Testis (tissue), 2 donors: ENCODE measurements at regions not wholly inside any gene's neighbourhood (a gene's known extent, or its start where the extent isn't known, plus 50 kb on each side); places are given as distances from the start of the nearest gene placed in this dataset.

ENCODE experiments used
- DNase-seq: peaks from one replicate; pipeline ENCODE4 v3.0.0-alpha.2; 2019
- H3K27ac ChIP-seq, 2 donors: fragments of 200-600 bp; sonication (generic); one replicate each; pipeline ENCODE4 v1.5.1; 2019
- H3K27me3 ChIP-seq: fragments of 200-600 bp; sonication (generic); one replicate; pipeline ENCODE4 v1.5.1; 2019
- H3K36me3 ChIP-seq: fragments of 200-600 bp; sonication (generic); one replicate; pipeline ENCODE4 v1.5.1; 2017; ENCODE audit warnings: low read depth; ENCODE audit errors: missing control alignments
- H3K4me1 ChIP-seq: fragments of 200-600 bp; sonication (generic); one replicate; pipeline ENCODE4 v1.5.1; 2019
- H3K4me3 ChIP-seq, 2 donors: fragments of 200-600 bp; sonication (generic); one replicate each; pipeline ENCODE4 v1.5.1; 2017 to 2019
- H3K9me3 ChIP-seq: fragments of 200-600 bp; sonication (generic); one replicate; pipeline ENCODE4 v1.5.1; 2017
- POLR2A ChIP-seq: fragments of 450-650 bp; IDR thresholded peaks from one replicate; pipeline ENCODE4 v1.6.1; 2017; ENCODE audit warnings: antibody characterized with exemption, mild to moderate bottlenecking, moderate library complexity
- WGBS, 2 donors: methylation state at CpG; one replicate each; pipeline ENCODE4 v1.1.5; 2018; 5-methylcytosine and 5-hydroxymethylcytosine counted together
- intact Hi-C: fragments of 100-400 bp; cut with DNase I; formaldehyde crosslinking; loops from one replicate; pipeline ENCODE4 v1.15.1; 2023; ENCODE audit warnings: low total_unique reads
- TF ChIP-seq, protein P1 (sequence below), 3 experiments: fragments of 450-650 bp in 2 of 3; fragments of 200-600 bp in 1 of 3; sonication (generic) in 1 of 3; IDR thresholded peaks; one replicate each; pipeline ENCODE4 v1.5.1; 2016 to 2019; ENCODE audit warnings: antibody characterized with exemption in 3 of 3, mild to moderate bottlenecking in 2 of 3, moderate library complexity in 1 of 3

DNA sequence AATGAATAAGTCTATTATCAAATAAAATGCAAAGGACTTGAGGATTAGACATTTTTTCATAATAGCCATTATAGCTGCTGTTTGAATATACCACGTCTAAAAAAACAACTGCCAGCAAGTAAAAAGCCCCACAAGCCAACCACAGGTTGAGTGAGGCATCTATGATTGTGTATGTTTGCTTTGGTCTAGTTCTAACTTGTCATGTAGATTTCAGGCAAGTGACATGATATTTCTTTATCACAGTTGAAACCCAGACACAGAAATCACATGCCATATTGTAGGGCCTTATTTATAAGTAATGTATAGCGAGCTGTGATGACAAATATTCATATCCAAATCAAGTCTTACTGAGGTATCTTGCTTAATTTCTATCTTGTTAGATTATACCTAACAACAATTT is 225.8 kb downstream of the EMP1 start:
- intact Hi-C loops, result no loop called here
- no peak for TF ChIP-seq POLR2A
- TF ChIP-seq, protein P1, sequence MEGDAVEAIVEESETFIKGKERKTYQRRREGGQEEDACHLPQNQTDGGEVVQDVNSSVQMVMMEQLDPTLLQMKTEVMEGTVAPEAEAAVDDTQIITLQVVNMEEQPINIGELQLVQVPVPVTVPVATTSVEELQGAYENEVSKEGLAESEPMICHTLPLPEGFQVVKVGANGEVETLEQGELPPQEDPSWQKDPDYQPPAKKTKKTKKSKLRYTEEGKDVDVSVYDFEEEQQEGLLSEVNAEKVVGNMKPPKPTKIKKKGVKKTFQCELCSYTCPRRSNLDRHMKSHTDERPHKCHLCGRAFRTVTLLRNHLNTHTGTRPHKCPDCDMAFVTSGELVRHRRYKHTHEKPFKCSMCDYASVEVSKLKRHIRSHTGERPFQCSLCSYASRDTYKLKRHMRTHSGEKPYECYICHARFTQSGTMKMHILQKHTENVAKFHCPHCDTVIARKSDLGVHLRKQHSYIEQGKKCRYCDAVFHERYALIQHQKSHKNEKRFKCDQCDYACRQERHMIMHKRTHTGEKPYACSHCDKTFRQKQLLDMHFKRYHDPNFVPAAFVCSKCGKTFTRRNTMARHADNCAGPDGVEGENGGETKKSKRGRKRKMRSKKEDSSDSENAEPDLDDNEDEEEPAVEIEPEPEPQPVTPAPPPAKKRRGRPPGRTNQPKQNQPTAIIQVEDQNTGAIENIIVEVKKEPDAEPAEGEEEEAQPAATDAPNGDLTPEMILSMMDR (IDR thresholded peaks at IDR 0.05), result no peak
- Histone ChIP-seq H3K27ac (no peak overlapping the region), H3K9me3 (no peaks in the 10 kb centered on the region), H3K27me3 (no peaks in the 10 kb centered on the region), H3K4me3 (no peak overlapping the region), H3K4me1 (no peaks in the 10 kb centered on the region), H3K36me3 (no peaks in the 10 kb centered on the region)
- DNase-seq, result no peak
- 89 to 91% methylated on average over 2 of the region's 2 CpGs for WGBS, 2 donors

DNA sequence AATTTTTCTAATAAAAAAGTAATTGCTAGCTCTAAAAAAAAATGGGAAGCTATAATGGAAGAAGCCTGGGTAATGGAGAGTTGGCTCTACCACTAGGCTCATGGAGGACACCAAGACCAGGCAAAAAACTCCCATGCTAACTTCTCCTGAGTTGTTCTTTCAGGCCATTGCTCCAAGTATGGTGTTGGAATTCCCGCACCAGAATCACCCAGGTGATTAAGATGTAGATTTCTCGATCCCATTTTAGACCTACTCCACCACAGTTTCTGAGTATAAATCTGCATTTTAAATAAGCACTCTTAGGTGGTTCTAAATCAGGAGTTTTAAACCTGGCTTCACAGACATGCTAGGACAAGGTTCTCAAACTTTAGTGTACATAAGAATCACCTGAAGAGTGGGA is 221.0 kb downstream of the EMP1 start:
- H3K27me3 ChIP-seq, result no peaks in the 10 kb centered on the region
- DNase-seq, result no peak
- H3K4me3 ChIP-seq, result no peak overlapping the region
- no peak overlapping the region for H3K27ac ChIP-seq
- no peaks in the 10 kb centered on the region for H3K4me1 ChIP-seq
- intact Hi-C loops, result no loop called here
- H3K9me3 ChIP-seq, result no peaks in the 10 kb centered on the region
- H3K36me3 ChIP-seq, result no peaks in the 10 kb centered on the region
- no peak for TF ChIP-seq POLR2A
- TF ChIP-seq, protein P1 (IDR thresholded peaks at IDR 0.05), result no peak
- 90 to 94% methylated on average over 2 of the region's 2 CpGs for WGBS, 2 donors

DNA sequence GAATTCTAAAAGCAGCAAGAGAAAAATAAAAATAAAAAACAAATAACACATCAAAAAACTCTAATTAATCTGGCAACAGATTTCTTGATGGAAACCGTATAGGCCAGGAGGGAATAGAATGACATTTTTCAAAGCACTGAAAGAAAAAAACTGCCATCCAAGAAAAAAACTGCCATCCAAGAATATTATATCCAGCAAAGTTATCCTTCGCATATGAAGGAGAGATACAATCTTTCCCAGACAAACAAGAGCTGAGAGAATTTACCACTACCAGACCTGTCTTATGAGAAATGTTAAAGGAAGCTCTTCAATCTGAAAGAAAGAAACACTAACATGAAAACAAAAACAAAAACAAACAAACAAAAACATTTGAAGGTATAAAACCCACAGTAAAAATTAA is 214.8 kb downstream of the EMP1 start:
- H3K4me3 ChIP-seq, result no peak overlapping the region
- H3K27ac ChIP-seq, result no peak overlapping the region
- no peaks in the 10 kb centered on the region for H3K4me1 ChIP-seq
- H3K9me3 ChIP-seq, result no peaks in the 10 kb centered on the region
- no peaks in the 10 kb centered on the region for H3K36me3 ChIP-seq
- H3K27me3 ChIP-seq, result no peaks in the 10 kb centered on the region
- DNase-seq, result no peak
- intact Hi-C loops, result no loop called here
- WGBS, 2 donors, result 89 to 95% methylated on average over 2 of the region's 2 CpGs
- TF ChIP-seq POLR2A, result no peak
- TF ChIP-seq, protein P1 (IDR thresholded peaks at IDR 0.05), result no peak

GRCh38 chr12:13405961-13406703 is 209.6 kb downstream of the EMP1 start:
- H3K27me3 ChIP-seq, result no peaks in the 10 kb centered on the region
- H3K9me3 ChIP-seq, result no peaks in the 10 kb centered on the region
- H3K4me1 ChIP-seq, result no peaks in the 10 kb centered on the region
- no peaks in the 10 kb centered on the region for H3K36me3 ChIP-seq
- H3K4me3 ChIP-seq, result no peak overlapping the region
- no peak for TF ChIP-seq POLR2A
- TF ChIP-seq, protein P1 (IDR thresholded peaks at IDR 0.05), result no peak
- intact Hi-C loops, result no loop called here
- H3K27ac ChIP-seq, result no peak overlapping the region
- DNase-seq, result no peak
- 84 to 91% methylated on average over 5 of the region's 5 CpGs for WGBS, 2 donors
